ENCODE measurements at regions not wholly inside any gene's neighbourhood (a gene's known extent, or its start where the extent isn't known, plus 50 kb on each side); places are given as distances from the start of the nearest gene placed in this dataset.

GRCh38 chr4:56212774-56213173, 174.5 kb downstream of the AASDH start:
- TF ChIP-seq PATZ1 (CRISPR knock-in tag; IDR thresholded peaks at IDR 0.05; ENCODE audit: borderline replicate concordance) (no peak), CREB5 (CRISPR knock-in tag; IDR thresholded peaks at IDR 0.05; ENCODE audit: low read depth) (no peak), BACH2 (CRISPR knock-in tag; IDR thresholded peaks at IDR 0.05; ENCODE audit: borderline replicate concordance) (no peak), ZNF70 (CRISPR knock-in tag; IDR thresholded peaks at IDR 0.05) (no peak), TOX (CRISPR knock-in tag; IDR thresholded peaks at IDR 0.05; ENCODE audit: borderline replicate concordance) (no peak), GLIS3 (CRISPR knock-in tag; IDR thresholded peaks at IDR 0.05) (no peak), POU6F1 (CRISPR knock-in tag; IDR thresholded peaks at IDR 0.05; ENCODE audit: borderline replicate concordance, low read depth) (no peak), ARNTL (CRISPR knock-in tag; IDR thresholded peaks at IDR 0.05; ENCODE audit: borderline replicate concordance, low read depth) (no peak), CSRNP3 (CRISPR knock-in tag; IDR thresholded peaks at IDR 0.05) (no peak), PPARA (CRISPR knock-in tag; IDR thresholded peaks at IDR 0.05; ENCODE audit: borderline replicate concordance) (no peak), SNAI2 (CRISPR knock-in tag; IDR thresholded peaks at IDR 0.05) (no peak), ZNF8 (CRISPR knock-in tag; IDR thresholded peaks at IDR 0.05) (no peak)
